Mucosa of stomach (tissue), 1 donor: ENCODE measurements at regions not wholly inside any gene's neighbourhood (a gene's known extent, or its start where the extent isn't known, plus 50 kb on each side); places are given as distances from the start of the nearest gene placed in this dataset.
"Not testable (repeated sequence)": the region's sequence is repeated elsewhere in the genome, so short reads cannot be mapped to it uniquely, and the experiment has no call there.

ENCODE experiments used
- H3K27me3 ChIP-seq: one replicate; pipeline ENCODE4 v1.7.0; 2013; ENCODE audit warnings: mild to moderate bottlenecking, low read length; ENCODE audit not compliant: control insufficient read depth, insufficient read depth
- H3K36me3 ChIP-seq: one replicate; pipeline ENCODE4 v1.7.0; 2013; ENCODE audit warnings: low read length; ENCODE audit not compliant: control insufficient read depth, insufficient read depth
- H3K4me1 ChIP-seq: one replicate; pipeline ENCODE4 v1.7.0; 2013; ENCODE audit warnings: mild to moderate bottlenecking, low read length; ENCODE audit not compliant: control insufficient read depth, insufficient read depth
- H3K4me3 ChIP-seq: one replicate; pipeline ENCODE4 v1.7.0; 2013; ENCODE audit warnings: low read length
- H3K9ac ChIP-seq: one replicate; pipeline ENCODE4 v1.7.0; 2013; ENCODE audit warnings: mild to moderate bottlenecking, low read length, moderate library complexity
- H3K9me3 ChIP-seq: one replicate; pipeline ENCODE4 v1.7.0; 2013; ENCODE audit warnings: mild to moderate bottlenecking, low read length, moderate library complexity; ENCODE audit not compliant: control insufficient read depth
- donor health status: Pancreatic carcinoma.

GRCh38 chr11:134607963-134608750, 196.1 kb upstream of the B3GAT1 start:
- Histone ChIP-seq H3K9me3 (no peaks in the 10 kb centered on the region), H3K4me1 (no peaks in the 10 kb centered on the region), H3K4me3 (no peak overlapping the region), H3K36me3 (no peaks in the 10 kb centered on the region), H3K27me3 (no peaks in the 10 kb centered on the region), H3K9ac (no peak overlapping the region)

GRCh38 chr11:134606251-134606650, 194.2 kb upstream of the B3GAT1 start:
- Histone ChIP-seq H3K9me3 (no peaks in the 10 kb centered on the region), H3K36me3 (no peaks in the 10 kb centered on the region), H3K4me1 (no peaks in the 10 kb centered on the region), H3K4me3 (no peak overlapping the region), H3K27me3 (no peaks in the 10 kb centered on the region), H3K9ac (no peak overlapping the region)

GRCh38 chr11:134604886-134605285, 192.8 kb upstream of the B3GAT1 start:
- no peaks in the 10 kb centered on the region for H3K9me3 ChIP-seq
- no peaks in the 10 kb centered on the region for H3K36me3 ChIP-seq
- no peak overlapping the region for H3K4me3 ChIP-seq
- no peak overlapping the region for H3K9ac ChIP-seq
- no peaks in the 10 kb centered on the region for H3K27me3 ChIP-seq
- H3K4me1 ChIP-seq: no peaks in the 10 kb centered on the region

GRCh38 chr11:134599299-134599771, 187.3 kb upstream of the B3GAT1 start:
- H3K4me3 ChIP-seq: no peak overlapping the region

GRCh38 chr11:134598368-134598767, 186.3 kb upstream of the B3GAT1 start:
- Histone ChIP-seq H3K9me3 (no peaks in the 10 kb centered on the region), H3K4me3 (no peak overlapping the region), H3K36me3 (no peaks in the 10 kb centered on the region), H3K4me1 (no peaks in the 10 kb centered on the region), H3K9ac (no peak overlapping the region), H3K27me3 (no peaks in the 10 kb centered on the region)

More at GRCh38 chr11:134599299-134599771, 187.3 kb upstream of the B3GAT1 start:
- Histone ChIP-seq H3K4me1 (no peaks in the 10 kb centered on the region), H3K36me3 (no peaks in the 10 kb centered on the region), H3K9me3 (no peaks in the 10 kb centered on the region), H3K27me3 (no peaks in the 10 kb centered on the region), H3K9ac (no peak overlapping the region)

GRCh38 chr11:134597452-134597851, 185.4 kb upstream of the B3GAT1 start:
- Histone ChIP-seq H3K9ac (no peak overlapping the region), H3K9me3 (no peaks in the 10 kb centered on the region), H3K4me1 (no peaks in the 10 kb centered on the region), H3K4me3 (no peak overlapping the region), H3K36me3 (no peaks in the 10 kb centered on the region), H3K27me3 (no peaks in the 10 kb centered on the region)

- Histone ChIP-seq H3K4me3 (no peak overlapping the region), H3K4me1 (no peaks in the 10 kb centered on the region), H3K9ac (no peak overlapping the region), H3K36me3 (no peaks in the 10 kb centered on the region), H3K9me3 (no peaks in the 10 kb centered on the region), H3K27me3 (no peaks in the 10 kb centered on the region)
Observed at GRCh38 chr11:134596404-134596803, 184.4 kb upstream of the B3GAT1 start.

GRCh38 chr11:134592391-134592990, 180.4 kb upstream of the B3GAT1 start:
- Histone ChIP-seq H3K36me3 (no peaks in the 10 kb centered on the region), H3K27me3 (no peaks in the 10 kb centered on the region), H3K4me1 (no peaks in the 10 kb centered on the region), H3K9me3 (no peaks in the 10 kb centered on the region), H3K9ac (no peak overlapping the region), H3K4me3 (no peak overlapping the region)

GRCh38 chr11:134591338-134591737, 179.3 kb upstream of the B3GAT1 start:
- H3K4me1 ChIP-seq: no peaks in the 10 kb centered on the region
- H3K9ac ChIP-seq: no peak overlapping the region
- H3K9me3 ChIP-seq: no peaks in the 10 kb centered on the region
- no peak overlapping the region for H3K4me3 ChIP-seq
- no peaks in the 10 kb centered on the region for H3K36me3 ChIP-seq
- H3K27me3 ChIP-seq: peaks cover 5% of the 10 kb centered on the region

GRCh38 chr11:134589129-134589528, 177.1 kb upstream of the B3GAT1 start:
- Histone ChIP-seq H3K9ac (no peak overlapping the region), H3K4me3 (no peak overlapping the region), H3K4me1 (no peaks in the 10 kb centered on the region), H3K9me3 (no peaks in the 10 kb centered on the region), H3K27me3 (peaks cover 5% of the 10 kb centered on the region), H3K36me3 (no peaks in the 10 kb centered on the region)

- H3K36me3 ChIP-seq, H3K4me1 ChIP-seq, H3K4me3 ChIP-seq, H3K9ac ChIP-seq, H3K9me3 ChIP-seq, H3K27me3 ChIP-seq: not testable (repeated sequence)
Observed at GRCh38 chr11:134588460-134589110, 176.5 kb upstream of the B3GAT1 start.

- Histone ChIP-seq H3K4me1 (no peaks in the 10 kb centered on the region), H3K27me3 (peaks cover 5% of the 10 kb centered on the region), H3K4me3 (no peak overlapping the region), H3K9ac (no peak overlapping the region), H3K9me3 (no peaks in the 10 kb centered on the region), H3K36me3 (no peaks in the 10 kb centered on the region)
Observed at GRCh38 chr11:134587345-134587744, 175.3 kb upstream of the B3GAT1 start.
